Endothelial cell of umbilical vein (primary cell): ENCODE measurements at regions not wholly inside any gene's neighbourhood (a gene's known extent, or its start where the extent isn't known, plus 50 kb on each side); places are given as distances from the start of the nearest gene placed in this dataset.

Experiments
- BruUV-seq: library from RNA; stranded (reverse); fragments of 400-500 nt; replicated peaks from 2 replicates; lab custom pipeline; 2021; lab: Mats Ljungman, UMichigan
- CTCF ChIA-PET: fragments of 300-600, 350-600 bp; sonication (Branson Sonifier 250); formaldehyde crosslinking; loops from one replicate; lab custom pipeline; 2021; ENCODE audit warnings: antibody characterized with exemption, inconsistent platforms; lab: Charles Lee
- POLR2A ChIA-PET: fragments of 300-600, 350-600 bp; sonication (Branson Sonifier 250); formaldehyde crosslinking; loops from one replicate; lab custom pipeline; 2021; ENCODE audit warnings: antibody characterized with exemption, inconsistent platforms; lab: Charles Lee
- DNase-seq: peaks from one replicate; pipeline ENCODE4 v3.0.0-alpha.2; 2011; ENCODE audit warnings: low read depth, low spot score
- FAIRE-seq: peaks from 2 replicates; lab custom pipeline; 2011; peaks lifted over from hg19 to GRCh38; lab: Jason Lieb, UNC
- H2AFZ ChIP-seq: 2 replicates; pipeline ENCODE4 v1.6.0; 2012; ENCODE audit warnings: low read depth, low read length, control low read depth, inconsistent platforms
- H3K27ac ChIP-seq: 2 replicates; pipeline ENCODE4 v1.5.1; 2011; ENCODE audit warnings: low read depth, mild to moderate bottlenecking, control low read depth, low read length, moderate library complexity; ENCODE audit not compliant: insufficient read depth
- H3K27me3 ChIP-seq, 2 experiments: 2 replicates each; pipeline versions ENCODE4 v1.6.0 to v1.6.1; 2011; ENCODE audit warnings: low read length in 2 of 2, mixed read lengths in 1 of 2; ENCODE audit not compliant: control insufficient read depth in 2 of 2, insufficient read depth in 2 of 2
- H3K36me3 ChIP-seq, 2 experiments: 2 replicates in 1 of 2; 3 replicates in 1 of 2; pipeline ENCODE4 v1.5.1; 2011; ENCODE audit warnings: low read length in 2 of 2, mild to moderate bottlenecking in 1 of 2, moderate library complexity in 1 of 2; ENCODE audit not compliant: control insufficient read depth in 2 of 2, insufficient read depth in 2 of 2; ENCODE audit errors: extremely low read depth in 1 of 2
- H3K4me1 ChIP-seq: 3 replicates; pipeline ENCODE4 v1.5.1; 2011; ENCODE audit warnings: mild to moderate bottlenecking, low read length; ENCODE audit not compliant: control insufficient read depth, insufficient read depth; ENCODE audit errors: extremely low read depth
- H3K4me2 ChIP-seq: 2 replicates; pipeline ENCODE4 v1.6.1; 2011; ENCODE audit warnings: low read length, control low read depth, mixed read lengths; ENCODE audit not compliant: insufficient read depth
- H3K4me3 ChIP-seq, 3 experiments: fragments of 200-600 bp in 1 of 3; sonication (generic), shearing (Covaris generic) in 1 of 3; replicated peaks in 1 of 3; 2 replicates each; pipeline ENCODE4 v1.5.1; 2011 to 2016; ENCODE audit warnings: control low read depth in 3 of 3, low read length in 3 of 3, mild to moderate bottlenecking in 2 of 3, inconsistent platforms in 1 of 3, low read depth in 1 of 3, moderate library complexity in 1 of 3; ENCODE audit not compliant: insufficient read depth in 1 of 3
- H3K79me2 ChIP-seq: 2 replicates; pipeline ENCODE4 v1.6.0; 2012; ENCODE audit warnings: low read length, inconsistent platforms; ENCODE audit not compliant: control insufficient read depth, insufficient read depth
- H3K9ac ChIP-seq: replicated peaks from 2 replicates; pipeline ENCODE3; 2011; ENCODE audit warnings: low read length, control low read depth; ENCODE audit not compliant: insufficient read depth; ENCODE audit errors: extremely low read depth
- H3K9me1 ChIP-seq: replicated peaks from 3 replicates; pipeline ENCODE4 v1.6.0; 2011; ENCODE audit warnings: mild to moderate bottlenecking, low read length; ENCODE audit not compliant: control insufficient read depth, insufficient read depth; ENCODE audit errors: extremely low read depth
- H3K9me3 ChIP-seq: replicated peaks from 2 replicates; pipeline ENCODE4 v1.5.1; 2012; ENCODE audit warnings: low read length, inconsistent platforms; ENCODE audit not compliant: control insufficient read depth, insufficient read depth
- H4K20me1 ChIP-seq: replicated peaks from 2 replicates; pipeline ENCODE3; 2011; ENCODE audit warnings: mild to moderate bottlenecking, low read length; ENCODE audit not compliant: control insufficient read depth, insufficient read depth; ENCODE audit errors: extremely low read depth
- CTCF ChIP-seq, 2 donors: IDR thresholded peaks; 1 replicate in 1 of 2; 2 replicates in 1 of 2; pipeline ENCODE4 v1.5.1; 2011; ENCODE audit warnings: low read length in 2 of 2, mild to moderate bottlenecking in 2 of 2, moderate library complexity in 2 of 2, control low read depth in 1 of 2, inconsistent platforms in 1 of 2, low read depth in 1 of 2; ENCODE audit not compliant: insufficient read depth in 1 of 2; ENCODE audit errors: extremely low read depth in 1 of 2
- EZH2 ChIP-seq: IDR thresholded peaks from 2 replicates; pipeline ENCODE4 v1.6.1; 2012; ENCODE audit warnings: borderline replicate concordance, low read depth, mild to moderate bottlenecking, moderate library complexity, low read length, inconsistent platforms; ENCODE audit not compliant: severe bottlenecking
- FOS ChIP-seq: IDR thresholded peaks from 2 replicates; pipeline ENCODE4 v1.6.1; 2011; ENCODE audit warnings: mild to moderate bottlenecking, low read length, moderate library complexity, borderline replicate concordance; ENCODE audit not compliant: insufficient read depth
- GATA2 ChIP-seq: IDR thresholded peaks from 2 replicates; pipeline ENCODE4 v1.7.0; 2011; ENCODE audit warnings: low read depth, mild to moderate bottlenecking, moderate library complexity, mixed read lengths, low read length; ENCODE audit not compliant: insufficient read length, insufficient read depth
- JUN ChIP-seq: IDR thresholded peaks from 2 replicates; pipeline ENCODE4 v1.6.1; 2011; ENCODE audit warnings: borderline replicate concordance, low read depth; ENCODE audit not compliant: insufficient read length, insufficient read depth
- MAX ChIP-seq: IDR thresholded peaks from 2 replicates; pipeline ENCODE4 v1.6.1; 2011; ENCODE audit not compliant: insufficient read depth, insufficient read length
- MYC ChIP-seq: IDR thresholded peaks from one replicate; pipeline ENCODE4 v1.6.1; 2011; ENCODE audit warnings: mild to moderate bottlenecking, low read depth, low read length
- POLR2A ChIP-seq: IDR thresholded peaks from 2 replicates; pipeline ENCODE4 v1.6.1; 2012; ENCODE audit warnings: low read depth, mild to moderate bottlenecking, control low read depth, low read length
- POLR2AphosphoS5 ChIP-seq: IDR thresholded peaks from 2 replicates; pipeline ENCODE4 v1.6.1; 2012; ENCODE audit warnings: low read depth, mild to moderate bottlenecking, control low read depth, low read length, moderate library complexity; ENCODE audit not compliant: insufficient read depth
- dilution Hi-C: fragments of 300-500 bp; cut with MboI; formaldehyde crosslinking; loops from one replicate; pipeline ENCODE4 v1.15.0; 2019; ENCODE audit warnings: low sequenced_read_pairs; ENCODE audit not compliant: extremely low pct_ligation_motif_present
- intact Hi-C: fragments of 100-400 bp; cut with micrococcal nuclease; formaldehyde crosslinking; loops from one replicate; pipeline ENCODE4 v1.10.0; 2022

- no peaks in the 10 kb centered on the region for H3K27me3 ChIP-seq
- intact Hi-C loops = no loop called here
- no peaks in the 10 kb centered on the region for H4K20me1 ChIP-seq
- no TSS peak for BruUV-seq
- TF ChIP-seq EZH2 (no peak), MYC (no peak), POLR2AphosphoS5 (no peak), POLR2A (no peak), CTCF (IDR thresholded peaks at IDR 0.05; ENCODE audit: extremely low read depth in 1 of 2, insufficient read depth in 1 of 2, low read depth in 1 of 2, low read length in 2 of 2) (no peak), MAX (no peak), GATA2 (no peak), JUN (no peak), FOS (no peak)
- no peaks in the 10 kb centered on the region for H3K4me1 ChIP-seq
- no peak for DNase-seq
- CTCF ChIA-PET = no interaction called here
- no peaks in the 10 kb centered on the region for H3K79me2 ChIP-seq
- H2AFZ ChIP-seq = no peak overlapping the region
- no peaks in the 10 kb centered on the region for H3K9me3 ChIP-seq
- dilution Hi-C loops = no loop called here
- no peaks in the 10 kb centered on the region for H3K36me3 ChIP-seq
- POLR2A ChIA-PET = no interaction called here
- H3K27ac ChIP-seq = no peak overlapping the region
- no peak overlapping the region for H3K9ac ChIP-seq
- no peak overlapping the region for H3K4me3 ChIP-seq
- H3K4me2 ChIP-seq = no peak overlapping the region
- no peaks in the 10 kb centered on the region for H3K9me1 ChIP-seq
- FAIRE-seq = no peak
Measured at GRCh38 chrX:122770581-122770980, 413.5 kb upstream of the GRIA3 start.
